Naive thymus-derived CD8-positive, alpha-beta T cell (primary cell): ENCODE measurements at regions not wholly inside any gene's neighbourhood (a gene's known extent, or its start where the extent isn't known, plus 50 kb on each side); places are given as distances from the start of the nearest gene placed in this dataset.
"Not testable (repeated sequence)": the region's sequence is repeated elsewhere in the genome, so short reads cannot be mapped to it uniquely, and the experiment has no call there.

Experiments used
- ATAC-seq, 2 donors: fragments of 150-1000 bp; cut with Tn5 transposase in 1 of 2; sonication (Bioruptor Pico), chemical (Tn5 transposase) in 1 of 2; 1 replicate in 1 of 2; 2 replicates in 1 of 2; pipeline ENCODE4 v1.10.0; 2021; ENCODE audit warnings: mild to moderate bottlenecking in 2 of 2, moderate library complexity in 2 of 2
- POLR2A ChIA-PET: fragments of 350-600 bp; sonication (Branson Sonifier 250); formaldehyde crosslinking; loops from one replicate; lab custom pipeline; 2021; ENCODE audit warnings: antibody characterized with exemption; lab: Charles Lee
- DNase-seq, 10 donors: peaks; one replicate each; pipeline versions ENCODE4 v3.0.0 to v3.0.0-alpha.2; 2020 to 2022
- H3K27ac Mint-ChIP-seq, 10 donors: one replicate each; pipeline ENCODE4 v1.8.0; 2020 to 2022; ENCODE audit warnings: mild to moderate bottlenecking in 10 of 10, mixed read lengths in 10 of 10, moderate library complexity in 4 of 10, inconsistent platforms in 1 of 10
- H3K27me3 Mint-ChIP-seq, 5 donors: one replicate each; pipeline ENCODE4 v1.8.0; 2021 to 2022; ENCODE audit warnings: mixed read lengths in 5 of 5
- H3K36me3 Mint-ChIP-seq, 3 donors: one replicate each; pipeline ENCODE4 v1.8.0; 2020 to 2022; ENCODE audit warnings: mixed read lengths in 3 of 3, mild to moderate bottlenecking in 2 of 3, inconsistent platforms in 1 of 3
- H3K4me1 Mint-ChIP-seq, 4 donors: one replicate each; pipeline ENCODE4 v1.8.0; 2021 to 2022; ENCODE audit warnings: mixed read lengths in 4 of 4
- H3K4me3 Mint-ChIP-seq, 10 donors: one replicate each; pipeline ENCODE4 v1.8.0; 2020 to 2022; ENCODE audit warnings: mild to moderate bottlenecking in 10 of 10, mixed read lengths in 10 of 10, moderate library complexity in 6 of 10, inconsistent platforms in 1 of 10
- H3K9me3 Mint-ChIP-seq, 9 donors: one replicate each; pipeline ENCODE4 v1.8.0; 2020 to 2022; ENCODE audit warnings: mixed read lengths in 9 of 9, mild to moderate bottlenecking in 3 of 9, inconsistent platforms in 1 of 9, moderate library complexity in 1 of 9

GRCh38 chr5:10102706-10103497 lies 146.8 kb downstream of the ATPSCKMT start:
- POLR2A ChIA-PET, result no interaction called here
- H3K27ac Mint-ChIP-seq, result no peak overlapping the region
- no peak for ATAC-seq

GRCh38 chr5:10102235-10102634 lies 147.5 kb downstream of the ATPSCKMT start:
- not testable (repeated sequence) for H3K4me1 Mint-ChIP-seq, DNase-seq, H3K4me3 Mint-ChIP-seq, H3K27me3 Mint-ChIP-seq, H3K27ac Mint-ChIP-seq, ATAC-seq
- POLR2A ChIA-PET, result interaction anchor here (0.7 kb wide), 1 partner anchor 15 kb away, joined by 3 read pairs; no protein-coding TSS in a partner anchor
- H3K9me3 Mint-ChIP-seq, result peaks cover 2 to 23% (median 13%) of the 10 kb centered on the region in 9 donors
- peaks cover 0 to 12% (median 0%) of the 10 kb centered on the region in 3 donors for H3K36me3 Mint-ChIP-seq

More at GRCh38 chr5:10102706-10103497, 146.8 kb downstream of the ATPSCKMT start:
- Mint-ChIP-seq H3K36me3 (peaks cover 0 to 12% (median 0%) of the 10 kb centered on the region in 3 donors), H3K27me3 (peaks cover 0 to 3% (median 0%) of the 10 kb centered on the region in 5 donors), H3K4me3 (no peak overlapping the region), H3K4me1 (no peaks in the 10 kb centered on the region), H3K9me3 (peaks cover 2 to 23% (median 13%) of the 10 kb centered on the region in 9 donors)
- DNase-seq, result no peak

- Mint-ChIP-seq H3K4me1 (no peaks in the 10 kb centered on the region), H3K4me3 (no peak overlapping the region), H3K36me3 (peaks cover 0 to 8% (median 0%) of the 10 kb centered on the region in 3 donors), H3K27ac (no peak overlapping the region), H3K9me3 (peaks cover 2 to 40% (median 23%) of the 10 kb centered on the region in 9 donors), H3K27me3 (peaks cover 0 to 9% (median 0%) of the 10 kb centered on the region in 5 donors)
- DNase-seq, result no peak
- ATAC-seq, result no peak
- POLR2A ChIA-PET, result no interaction called here
Observed at GRCh38 chr5:10099548-10099947, 150.1 kb downstream of the ATPSCKMT start.

- POLR2A ChIA-PET, result no interaction called here
- no peak for DNase-seq
- no peak for ATAC-seq
- peaks cover 9 to 65% (median 28%) of the 10 kb centered on the region in 9 donors for H3K9me3 Mint-ChIP-seq
- H3K4me3 Mint-ChIP-seq, result no peak overlapping the region
- no peak overlapping the region for H3K27ac Mint-ChIP-seq
- H3K4me1 Mint-ChIP-seq, result no peaks in the 10 kb centered on the region
- peaks cover 0 to 17% (median 4%) of the 10 kb centered on the region in 5 donors for H3K27me3 Mint-ChIP-seq
- peaks cover 0 to 13% (median 0%) of the 10 kb centered on the region in 3 donors for H3K36me3 Mint-ChIP-seq
Observed at GRCh38 chr5:10091701-10092100, 158.0 kb downstream of the ATPSCKMT start.

- Mint-ChIP-seq H3K36me3 (peaks cover 0 to 13% (median 0%) of the 10 kb centered on the region in 3 donors), H3K27ac (no peak overlapping the region), H3K4me1 (no peaks in the 10 kb centered on the region), H3K9me3 (peaks cover 8 to 51% (median 18%) of the 10 kb centered on the region in 9 donors), H3K27me3 (peaks cover 0 to 12% (median 4%) of the 10 kb centered on the region in 5 donors), H3K4me3 (no peak overlapping the region)
- DNase-seq (no peak), ATAC-seq (no peak)
- POLR2A ChIA-PET, result no interaction called here
Observed at GRCh38 chr5:10090074-10090473, 159.6 kb downstream of the ATPSCKMT start.

GRCh38 chr5:10085185-10085584 lies 164.5 kb downstream of the ATPSCKMT start:
- peaks cover 0 to 8% (median 0%) of the 10 kb centered on the region in 5 donors for H3K27me3 Mint-ChIP-seq
- no peak for DNase-seq
- ATAC-seq, result no peak
- no peaks in the 10 kb centered on the region for H3K4me1 Mint-ChIP-seq
- no peak overlapping the region for H3K4me3 Mint-ChIP-seq
- POLR2A ChIA-PET, result no interaction called here
- peaks cover 0 to 9% (median 0%) of the 10 kb centered on the region in 3 donors for H3K36me3 Mint-ChIP-seq
- no peak overlapping the region for H3K27ac Mint-ChIP-seq
- peaks cover 0 to 28% (median 5%) of the 10 kb centered on the region in 9 donors for H3K9me3 Mint-ChIP-seq

GRCh38 chr5:10081584-10081983 lies 168.1 kb downstream of the ATPSCKMT start:
- no peak for ATAC-seq
- Mint-ChIP-seq H3K4me1 (no peaks in the 10 kb centered on the region), H3K4me3 (no peak overlapping the region), H3K27me3 (peaks cover 0 to 8% (median 0%) of the 10 kb centered on the region in 5 donors), H3K27ac (no peak overlapping the region), H3K36me3 (no peaks in the 10 kb centered on the region), H3K9me3 (peaks cover 0 to 10% (median 0%) of the 10 kb centered on the region in 9 donors)
- POLR2A ChIA-PET, result no interaction called here
- DNase-seq, result no peak

- Mint-ChIP-seq H3K9me3 (peaks cover 0 to 13% (median 0%) of the 10 kb centered on the region in 9 donors), H3K36me3 (peaks cover 0 to 3% (median 0%) of the 10 kb centered on the region in 3 donors), H3K4me1 (no peaks in the 10 kb centered on the region), H3K27ac (no peak overlapping the region), H3K27me3 (peaks cover 0 to 7% (median 4%) of the 10 kb centered on the region in 5 donors), H3K4me3 (no peak overlapping the region)
- POLR2A ChIA-PET, result no interaction called here
- DNase-seq, result no peak
- no peak for ATAC-seq
Observed at GRCh38 chr5:10077791-10078545, 171.7 kb downstream of the ATPSCKMT start.

GRCh38 chr5:10073441-10074104 lies 176.1 kb downstream of the ATPSCKMT start:
- POLR2A ChIA-PET, result no interaction called here
- DNase-seq (no peak), ATAC-seq (no peak)
- peaks cover 0 to 13% (median 0%) of the 10 kb centered on the region in 9 donors for H3K9me3 Mint-ChIP-seq
- H3K27me3 Mint-ChIP-seq, result peaks cover 0 to 9% (median 7%) of the 10 kb centered on the region in 5 donors
- H3K36me3 Mint-ChIP-seq, result peaks cover 0 to 3% (median 0%) of the 10 kb centered on the region in 3 donors
- H3K4me1 Mint-ChIP-seq, result peaks cover 0 to 4% (median under 1%) of the 10 kb centered on the region in 4 donors
- H3K27ac Mint-ChIP-seq, result no peak overlapping the region
- H3K4me3 Mint-ChIP-seq, result no peak overlapping the region

GRCh38 chr5:10069637-10070313 lies 179.9 kb downstream of the ATPSCKMT start:
- Mint-ChIP-seq H3K4me3 (no peak overlapping the region), H3K36me3 (peaks cover 0 to 3% (median 0%) of the 10 kb centered on the region in 3 donors), H3K27me3 (peaks cover 0 to 7% (median 4%) of the 10 kb centered on the region in 5 donors), H3K9me3 (peaks cover 0 to 11% (median 0%) of the 10 kb centered on the region in 9 donors), H3K4me1 (peaks cover 0 to 6% (median 2%) of the 10 kb centered on the region in 4 donors), H3K27ac (no peak overlapping the region)
- ATAC-seq (no peak), DNase-seq (no peak)
- POLR2A ChIA-PET, result no interaction called here

- Mint-ChIP-seq H3K4me1 (peaks cover 0 to 6% (median 2%) of the 10 kb centered on the region in 4 donors), H3K27me3 (peaks cover 0 to 15% (median 6%) of the 10 kb centered on the region in 5 donors), H3K9me3 (peaks cover 0 to 17% (median 3%) of the 10 kb centered on the region in 9 donors), H3K36me3 (no peaks in the 10 kb centered on the region), H3K4me3 (no peak overlapping the region), H3K27ac (no peak overlapping the region)
- POLR2A ChIA-PET, result no interaction called here
- ATAC-seq, result no peak
- no peak for DNase-seq
Observed at GRCh38 chr5:10065428-10066000, 184.2 kb downstream of the ATPSCKMT start.
